DOHH2 (cell line): ENCODE measurements at regions not wholly inside any gene's neighbourhood (a gene's known extent, or its start where the extent isn't known, plus 50 kb on each side); places are given as distances from the start of the nearest gene placed in this dataset.
"Not testable (repeated sequence)": the region's sequence is repeated elsewhere in the genome, so short reads cannot be mapped to it uniquely, and the experiment has no call there.

Source experiments
- EZH2phosphoT487 ChIP-seq: fragments of 200-600 bp; sonication (generic); IDR thresholded peaks from 2 replicates; pipeline ENCODE4 v1.6.1; 2017; ENCODE audit warnings: borderline replicate concordance, mild to moderate bottlenecking, antibody characterized with exemption, low read length, moderate library complexity, mixed read lengths
- TF ChIP-seq, protein P1 (sequence below): fragments of 200-600 bp; sonication (generic); IDR thresholded peaks from one replicate; pipeline ENCODE4 v1.5.1; 2014; ENCODE audit warnings: antibody characterized with exemption, mild to moderate bottlenecking, low read depth, low read length; ENCODE audit not compliant: poor library complexity, severe bottlenecking

- TF ChIP-seq, protein P1, sequence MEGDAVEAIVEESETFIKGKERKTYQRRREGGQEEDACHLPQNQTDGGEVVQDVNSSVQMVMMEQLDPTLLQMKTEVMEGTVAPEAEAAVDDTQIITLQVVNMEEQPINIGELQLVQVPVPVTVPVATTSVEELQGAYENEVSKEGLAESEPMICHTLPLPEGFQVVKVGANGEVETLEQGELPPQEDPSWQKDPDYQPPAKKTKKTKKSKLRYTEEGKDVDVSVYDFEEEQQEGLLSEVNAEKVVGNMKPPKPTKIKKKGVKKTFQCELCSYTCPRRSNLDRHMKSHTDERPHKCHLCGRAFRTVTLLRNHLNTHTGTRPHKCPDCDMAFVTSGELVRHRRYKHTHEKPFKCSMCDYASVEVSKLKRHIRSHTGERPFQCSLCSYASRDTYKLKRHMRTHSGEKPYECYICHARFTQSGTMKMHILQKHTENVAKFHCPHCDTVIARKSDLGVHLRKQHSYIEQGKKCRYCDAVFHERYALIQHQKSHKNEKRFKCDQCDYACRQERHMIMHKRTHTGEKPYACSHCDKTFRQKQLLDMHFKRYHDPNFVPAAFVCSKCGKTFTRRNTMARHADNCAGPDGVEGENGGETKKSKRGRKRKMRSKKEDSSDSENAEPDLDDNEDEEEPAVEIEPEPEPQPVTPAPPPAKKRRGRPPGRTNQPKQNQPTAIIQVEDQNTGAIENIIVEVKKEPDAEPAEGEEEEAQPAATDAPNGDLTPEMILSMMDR, result not testable (repeated sequence)
- not testable (repeated sequence) for TF ChIP-seq EZH2phosphoT487
Observed at GRCh38 chr1:221262677-221263076, 383.4 kb downstream of the HLX start.
